DMS53 treated with DMSO at 0.1 percent for 48 hours (cell line): ENCODE measurements at regions not wholly inside any gene's neighbourhood (a gene's known extent, or its start where the extent isn't known, plus 50 kb on each side); places are given as distances from the start of the nearest gene placed in this dataset.

Source experiments
- DNase-seq: peaks from one replicate; lab custom pipeline; 2025; ENCODE audit not compliant: unreplicated experiment; lab: John Stamatoyannopoulos, UW

GRCh38 chr6:144870782-144871181 is 585.6 kb downstream of the UTRN start:
- DNase-seq, result no peak

DNA sequence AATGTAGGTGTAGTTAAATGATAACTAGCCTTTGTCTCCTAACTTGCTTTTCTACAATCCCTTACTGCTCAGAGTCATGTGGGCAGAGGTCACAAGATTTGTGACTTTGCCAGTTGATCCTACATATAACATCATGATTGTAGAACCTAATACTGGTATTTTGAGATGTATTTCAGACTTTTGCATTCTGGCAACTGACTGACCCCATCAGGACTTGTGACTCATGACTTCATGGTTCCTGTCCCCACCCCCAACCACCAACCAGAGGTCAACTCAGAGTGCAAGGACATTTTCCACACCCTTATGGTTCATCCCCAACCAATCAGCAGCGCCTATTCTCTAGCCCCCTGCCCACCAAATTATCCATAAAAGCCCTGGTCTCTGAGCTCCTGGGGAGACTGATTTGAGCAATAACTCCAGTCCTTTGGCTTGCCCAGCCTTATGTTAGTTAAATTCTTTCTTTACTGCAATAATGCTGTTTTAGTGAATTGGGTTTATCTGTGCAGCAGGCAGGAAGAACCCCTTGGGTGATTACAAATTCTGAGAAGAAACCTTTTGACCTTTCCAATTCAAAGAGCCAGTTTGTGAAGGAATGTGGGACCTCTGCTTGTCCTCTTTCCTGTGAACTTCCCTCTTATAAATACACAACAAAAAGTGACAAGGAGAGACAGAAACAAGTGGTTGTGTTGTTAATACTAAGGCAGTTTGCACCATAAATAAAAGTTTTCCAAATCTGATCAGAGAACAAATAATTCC is 588.7 kb downstream of the UTRN start:
- no peak for DNase-seq

- no peak for DNase-seq
Measured at GRCh38 chr6:144876689-144877088, 591.6 kb downstream of the UTRN start.

GRCh38 chr6:144877118-144877517 is 592.0 kb downstream of the UTRN start:
- DNase-seq, result no peak

- DNase-seq, result no peak
Measured at GRCh38 chr6:144878577-144878976, 593.4 kb downstream of the UTRN start.

GRCh38 chr6:144879436-144879835 is 594.3 kb downstream of the UTRN start:
- DNase-seq, result no peak

GRCh38 chr6:144882425-144882824 is 597.3 kb downstream of the UTRN start:
- DNase-seq, result no peak

GRCh38 chr6:144883915-144884314 is 598.8 kb downstream of the UTRN start:
- DNase-seq, result no peak

DNA sequence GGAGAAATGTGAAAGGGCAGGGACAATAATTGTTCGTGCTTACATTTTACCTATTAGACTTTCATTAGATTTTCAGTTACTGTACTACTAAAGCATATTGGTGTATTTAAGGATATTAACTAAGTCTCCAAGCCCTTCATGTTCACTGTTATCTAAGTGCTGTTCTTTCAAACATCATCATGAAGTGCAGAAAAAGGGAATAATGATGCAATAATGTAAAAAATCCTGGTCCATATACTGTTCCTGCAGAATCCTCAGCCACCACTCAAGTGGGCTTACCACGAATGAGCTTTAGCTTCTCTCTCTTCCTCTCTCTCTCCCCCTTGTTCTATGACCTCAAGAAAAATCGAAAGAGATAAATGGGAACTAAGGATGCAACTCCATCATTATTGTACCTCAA is 600.7 kb downstream of the UTRN start:
- DNase-seq, result no peak

DNA sequence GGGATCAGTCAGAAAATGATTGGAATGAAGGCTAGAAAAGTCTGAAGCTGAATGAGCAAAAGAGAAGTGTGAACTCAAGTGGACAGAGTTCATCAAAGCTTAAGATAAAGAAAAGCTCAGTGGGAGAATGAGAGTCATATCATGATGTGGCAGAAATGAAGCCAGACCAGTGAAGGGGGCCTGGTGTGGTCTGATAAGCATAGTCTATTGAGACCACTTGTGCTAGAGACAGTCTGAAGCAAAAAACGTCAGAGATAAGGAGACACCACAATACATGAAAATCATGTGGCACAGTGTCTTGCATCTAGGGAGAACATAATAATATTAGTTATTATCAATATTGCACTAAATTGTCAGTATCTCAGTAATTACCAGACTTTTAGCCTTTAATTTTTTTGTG is 601.5 kb downstream of the UTRN start:
- no peak for DNase-seq

DNA sequence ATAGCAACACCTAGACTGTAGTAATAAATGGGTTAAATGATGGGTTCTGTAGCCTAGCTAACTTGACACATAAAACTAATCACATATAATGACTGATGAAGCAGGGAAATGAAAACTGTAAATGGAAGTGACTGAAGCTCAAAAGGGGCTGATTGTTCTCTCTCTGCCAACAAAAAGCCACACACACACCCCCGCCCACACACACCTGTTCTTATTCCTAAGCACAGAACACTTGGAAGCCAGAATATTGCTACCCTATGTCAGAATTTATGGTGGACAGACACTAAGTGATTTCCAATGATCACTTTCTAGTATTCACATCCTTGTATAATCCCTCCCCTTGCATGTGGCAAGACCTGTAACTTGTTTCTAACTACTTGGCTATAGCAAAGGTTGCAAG is 603.5 kb downstream of the UTRN start:
- no peak for DNase-seq

DNA sequence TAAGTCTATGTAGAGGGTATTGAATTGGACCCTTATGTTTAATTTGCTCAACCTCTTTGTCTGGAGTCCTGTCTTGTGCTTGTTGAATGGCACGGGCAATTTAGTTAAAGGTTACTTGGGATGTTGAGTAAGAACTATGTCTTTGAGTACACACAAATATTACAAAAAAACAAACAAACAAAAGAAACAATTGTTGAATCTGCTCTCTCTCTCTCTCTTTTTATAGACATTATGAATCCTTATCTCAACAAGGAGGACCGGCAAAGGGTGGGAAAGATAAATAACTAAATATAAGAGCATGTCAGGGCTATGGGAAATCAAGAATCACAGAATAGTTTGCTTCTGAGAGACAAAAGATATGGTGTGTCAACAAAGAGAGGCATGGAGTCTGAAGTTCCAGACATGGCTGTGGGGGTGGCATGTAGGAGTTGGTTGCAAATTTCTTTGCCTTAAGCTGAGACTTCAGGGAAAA is 608.6 kb downstream of the UTRN start:
- DNase-seq, result no peak

GRCh38 chr6:144894240-144894639 is 609.1 kb downstream of the UTRN start:
- DNase-seq, result no peak

- no peak for DNase-seq
Measured at GRCh38 chr6:144895313-144896278, 610.5 kb downstream of the UTRN start.

DNA sequence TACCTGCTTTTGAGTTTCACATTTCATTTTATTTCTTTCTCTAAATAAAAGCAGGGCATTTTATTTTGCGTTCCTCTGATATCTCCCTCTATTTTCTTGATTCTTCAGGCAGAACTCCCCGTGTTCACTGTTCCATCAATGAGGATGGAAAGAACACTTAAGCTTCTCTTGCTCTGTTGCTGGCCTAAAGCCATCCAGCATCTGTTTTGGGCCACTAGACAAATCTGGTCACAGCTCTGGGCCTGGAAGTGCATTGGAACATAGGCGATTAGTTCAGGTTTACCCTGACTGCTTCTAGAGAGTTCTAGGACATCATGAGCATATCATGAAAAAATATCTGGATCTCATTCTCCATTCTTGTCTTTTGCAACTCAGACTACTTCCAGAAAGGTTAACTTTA is 611.2 kb downstream of the UTRN start:
- DNase-seq, result no peak

- DNase-seq, result no peak
Measured at GRCh38 chr6:144896871-144897270, 611.7 kb downstream of the UTRN start.

DNA sequence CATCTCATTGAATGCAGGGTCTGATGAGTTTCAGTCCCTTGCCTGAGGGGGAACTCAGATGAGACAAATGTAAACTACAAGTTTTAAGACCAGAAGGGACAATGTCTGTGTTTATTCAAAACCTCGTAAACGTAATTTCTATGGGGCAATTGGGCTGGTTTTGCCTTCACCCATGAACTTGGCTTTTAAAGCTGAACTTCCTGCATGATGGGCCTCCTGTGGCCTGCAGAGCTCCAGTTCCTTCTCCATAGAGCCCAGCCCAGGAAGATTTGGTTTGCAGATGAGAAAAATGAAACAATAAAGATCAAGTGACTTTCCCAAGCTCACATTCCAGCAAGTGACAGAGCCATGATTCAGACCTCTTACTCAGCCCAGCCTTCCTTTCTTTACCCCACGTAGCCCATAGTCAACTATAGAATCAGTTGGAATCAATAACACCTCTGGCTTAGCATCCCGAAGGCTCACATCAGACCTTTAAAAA is 612.3 kb downstream of the UTRN start:
- DNase-seq, result no peak

DNA sequence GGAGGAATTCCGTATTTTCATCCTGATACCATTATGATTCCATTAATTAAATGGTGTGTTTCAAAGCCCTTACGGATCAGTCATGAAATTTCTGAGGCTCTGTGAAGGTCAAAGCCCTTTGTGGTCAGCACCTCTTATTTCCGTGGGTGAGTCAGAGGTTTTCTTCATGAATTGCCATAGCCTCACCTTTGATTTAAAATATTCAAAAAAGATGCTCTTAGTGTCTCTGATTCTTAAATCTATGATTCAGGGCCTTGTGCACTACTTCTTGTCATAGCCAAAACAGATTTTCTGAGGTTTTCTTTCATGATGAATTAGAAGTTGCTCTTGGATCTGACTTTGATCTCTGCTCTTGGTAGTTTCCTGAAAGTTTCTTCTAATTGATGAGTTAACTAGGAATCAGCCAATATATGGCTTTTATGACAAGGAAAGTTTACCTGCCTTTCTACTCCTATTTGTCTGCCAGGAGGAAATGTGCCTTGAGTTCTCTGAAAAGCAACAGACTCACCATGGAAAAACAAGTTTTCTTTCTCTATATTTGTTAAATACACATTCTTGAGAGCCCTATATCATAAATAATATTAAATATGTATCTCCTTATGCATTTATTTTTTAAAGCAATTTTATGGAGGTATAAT is 613.0 kb downstream of the UTRN start:
- DNase-seq, result no peak

DNA sequence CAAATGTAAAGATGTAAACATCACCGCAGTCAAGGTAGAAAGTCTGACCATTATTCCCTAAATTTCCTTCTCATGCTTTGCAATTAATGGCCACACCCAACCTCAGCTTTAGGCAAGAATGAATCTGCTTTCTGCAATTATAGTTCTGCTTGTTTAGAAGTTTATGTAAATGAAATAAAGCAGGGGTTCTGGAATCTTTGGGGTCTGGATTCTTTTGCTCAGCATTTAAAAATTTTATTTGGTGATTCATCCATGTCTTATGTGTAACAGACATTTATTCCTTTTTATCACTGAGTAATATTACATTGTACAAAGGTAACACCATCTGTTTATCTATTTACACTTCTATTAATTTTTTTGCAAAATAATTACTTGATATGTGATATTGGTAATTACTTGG is 613.6 kb downstream of the UTRN start:
- DNase-seq, result no peak

DNA sequence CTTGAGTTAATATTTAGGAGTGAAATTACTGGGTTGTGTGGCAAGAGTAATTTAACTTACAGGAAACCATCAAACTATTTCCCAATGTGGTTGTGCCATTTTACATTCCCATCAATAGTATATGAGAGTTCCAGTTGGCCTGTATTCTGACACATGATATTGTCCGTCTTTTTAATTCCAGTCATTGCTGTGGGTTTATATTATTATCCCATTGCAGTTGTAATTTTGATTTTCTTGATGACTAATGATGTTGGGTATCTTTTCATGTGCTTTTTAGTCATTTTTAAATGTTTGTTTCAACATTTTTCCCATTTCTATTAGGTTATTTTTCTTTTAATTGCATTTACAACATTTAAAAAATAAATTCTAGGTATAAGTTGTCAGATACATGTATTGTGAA is 614.0 kb downstream of the UTRN start:
- no peak for DNase-seq

DNA sequence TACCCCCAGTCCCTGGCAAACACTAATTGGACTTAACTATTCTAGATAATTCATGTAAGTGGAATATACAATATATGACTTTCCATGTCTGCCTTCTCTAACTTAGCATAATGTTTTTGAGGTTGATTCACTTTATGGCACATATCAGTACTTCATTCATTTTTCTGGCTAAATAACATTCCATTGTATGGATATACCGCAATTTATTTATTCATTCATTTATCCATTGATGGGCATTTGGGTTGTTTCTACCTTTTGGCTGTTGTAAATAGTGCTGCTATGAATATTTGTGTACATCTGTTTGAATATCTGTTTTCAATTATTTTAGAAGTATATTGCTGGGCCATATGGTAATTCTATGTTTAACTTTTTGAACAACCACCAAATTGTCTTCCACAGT is 616.3 kb downstream of the UTRN start:
- DNase-seq, result no peak
